ENCODE measurements at regions not wholly inside any gene's neighbourhood (a gene's known extent, or its start where the extent isn't known, plus 50 kb on each side); places are given as distances from the start of the nearest gene placed in this dataset.
A peak's percentile ranks its signal among the peaks of the same experiment; 100 is the strongest.

- ATAC-seq (no peak), DNase-seq (no peak)
- Histone ChIP-seq H3K36me3 (no peaks in the 10 kb centered on the region), H3K4me3 (no peak overlapping the region), H3K27ac (no peak overlapping the region), H3K4me1 (no peaks in the 10 kb centered on the region), H3K27me3 (no peaks in the 10 kb centered on the region), H3K9me3 (no peaks in the 10 kb centered on the region)
- intact Hi-C loops (cut with DNase I): no loop called here
- TF ChIP-seq CTCF (IDR thresholded peaks at IDR 0.05): no peak
Observed at GRCh38 chr5:107121793-107122519, 548.8 kb downstream of the EFNA5 start.

- DNase-seq (no peak), ATAC-seq (no peak)
- H3K4me3 ChIP-seq: no peak overlapping the region
- no peak for TF ChIP-seq CTCF (IDR thresholded peaks at IDR 0.05)
- H3K27me3 ChIP-seq: no peaks in the 10 kb centered on the region
- intact Hi-C loops (cut with DNase I): no loop called here
- H3K27ac ChIP-seq: no peak overlapping the region
- H3K36me3 ChIP-seq: no peaks in the 10 kb centered on the region
- no peaks in the 10 kb centered on the region for H3K9me3 ChIP-seq
- no peaks in the 10 kb centered on the region for H3K4me1 ChIP-seq
Observed at GRCh38 chr5:107119656-107120055, 551.1 kb downstream of the EFNA5 start.

GRCh38 chr5:107118184-107119019 is 552.3 kb downstream of the EFNA5 start:
- DNase-seq (no peak), ATAC-seq (no peak)
- H3K4me1 ChIP-seq: no peaks in the 10 kb centered on the region
- H3K36me3 ChIP-seq: no peaks in the 10 kb centered on the region
- H3K4me3 ChIP-seq: no peak overlapping the region
- H3K27ac ChIP-seq: no peak overlapping the region
- TF ChIP-seq CTCF (IDR thresholded peaks at IDR 0.05): no peak
- intact Hi-C loops (cut with DNase I): no loop called here
- no peaks in the 10 kb centered on the region for H3K27me3 ChIP-seq
- no peaks in the 10 kb centered on the region for H3K9me3 ChIP-seq

DNA sequence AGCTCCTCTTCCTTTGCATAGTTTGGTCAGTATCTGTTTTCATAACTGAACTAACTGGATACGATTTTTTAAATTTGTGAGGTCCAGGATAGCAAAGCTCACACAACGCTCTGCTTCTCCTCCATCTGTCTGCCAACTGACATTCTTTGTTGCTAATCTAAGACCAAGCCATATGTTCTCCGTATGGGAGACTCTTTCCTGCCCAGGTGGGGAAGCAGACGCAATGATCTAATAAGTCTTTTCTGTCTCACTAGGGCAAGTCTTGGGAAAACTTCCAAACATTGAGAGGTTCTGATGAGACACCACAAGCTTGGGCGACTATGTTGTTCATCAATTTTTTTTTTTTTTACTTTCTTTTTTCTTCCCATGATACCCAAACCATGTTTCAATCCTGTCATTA is 558.5 kb downstream of the EFNA5 start:
- no peak for TF ChIP-seq CTCF (IDR thresholded peaks at IDR 0.05)
- no peak for ATAC-seq

GRCh38 chr5:107104040-107104995 is 566.4 kb downstream of the EFNA5 start:
- ATAC-seq (peak; percentile 48), DNase-seq (no peak)
- intact Hi-C loops (cut with DNase I): no loop called here

More for the DNA sequence above, 558.5 kb downstream of the EFNA5 start:
- H3K27me3 ChIP-seq: no peaks in the 10 kb centered on the region
- no peaks in the 10 kb centered on the region for H3K36me3 ChIP-seq
- no peaks in the 10 kb centered on the region for H3K9me3 ChIP-seq
- intact Hi-C loops (cut with DNase I): no loop called here
- no peak overlapping the region for H3K27ac ChIP-seq
- H3K4me3 ChIP-seq: no peak overlapping the region
- H3K4me1 ChIP-seq: no peaks in the 10 kb centered on the region
- no peak for DNase-seq

More at GRCh38 chr5:107104040-107104995, 566.4 kb downstream of the EFNA5 start:
- H3K4me1 ChIP-seq: no peaks in the 10 kb centered on the region
- no peak overlapping the region for H3K4me3 ChIP-seq
- no peaks in the 10 kb centered on the region for H3K27me3 ChIP-seq
- H3K36me3 ChIP-seq: no peaks in the 10 kb centered on the region
- no peak for TF ChIP-seq CTCF (IDR thresholded peaks at IDR 0.05)
- no peaks in the 10 kb centered on the region for H3K9me3 ChIP-seq
- H3K27ac ChIP-seq: no peak overlapping the region
